Fibroblast of lung (primary cell): ENCODE measurements at regions not wholly inside any gene's neighbourhood (a gene's known extent, or its start where the extent isn't known, plus 50 kb on each side); places are given as distances from the start of the nearest gene placed in this dataset.

Source experiments
- CTCF ChIP-seq, 2 donors: IDR thresholded peaks in 1 of 2; conservative IDR thresholded peaks in 1 of 2; 1 replicate in 1 of 2; 2 replicates in 1 of 2; pipeline ENCODE4 v1.5.1; 2011 to 2012; ENCODE audit warnings: low read length in 2 of 2, control low read depth in 1 of 2, inconsistent platforms in 1 of 2, low read depth in 1 of 2, mild to moderate bottlenecking in 1 of 2
- EZH2 ChIP-seq: IDR thresholded peaks from 2 replicates; pipeline ENCODE4 v1.5.1; 2012; ENCODE audit warnings: low read length, control low read depth, mild to moderate bottlenecking; ENCODE audit errors: missing control alignments

- TF ChIP-seq CTCF (conservative IDR thresholded peaks at IDR 0.05 in 1 of 2, IDR thresholded peaks at IDR 0.05 in 1 of 2; ENCODE audit: low read depth in 1 of 2, low read length in 2 of 2) = no peak
- no peak for TF ChIP-seq EZH2
These were observed 1471.6 kb downstream of the TBC1D22A start for GRCh38 chr22:48234011-48234410.
